Neuron (in vitro differentiated cells): ENCODE measurements at regions not wholly inside any gene's neighbourhood (a gene's known extent, or its start where the extent isn't known, plus 50 kb on each side); places are given as distances from the start of the nearest gene placed in this dataset.
"Not testable (repeated sequence)": the region's sequence is repeated elsewhere in the genome, so short reads cannot be mapped to it uniquely, and the experiment has no call there.

Source experiments
- H2AFZ ChIP-seq: one replicate; pipeline ENCODE4 v1.6.1; 2013; ENCODE audit warnings: low read depth, mild to moderate bottlenecking, inconsistent platforms, low read length, moderate library complexity
- H3K27me3 ChIP-seq: one replicate; pipeline ENCODE4 v1.6.1; 2013; ENCODE audit warnings: low read length; ENCODE audit not compliant: insufficient read depth
- H3K36me3 ChIP-seq: one replicate; pipeline ENCODE4 v1.6.1; 2013; ENCODE audit warnings: low read length; ENCODE audit not compliant: insufficient read depth
- H3K4me1 ChIP-seq: one replicate; pipeline ENCODE4 v1.6.1; 2013; ENCODE audit warnings: low read length; ENCODE audit not compliant: insufficient read depth
- H3K4me3 ChIP-seq: 2 replicates; pipeline ENCODE4 v1.5.1; 2013; ENCODE audit warnings: mild to moderate bottlenecking, low read length, moderate library complexity
- H3K9me3 ChIP-seq: one replicate; pipeline ENCODE4 v1.6.1; 2013; ENCODE audit warnings: low read length

DNA sequence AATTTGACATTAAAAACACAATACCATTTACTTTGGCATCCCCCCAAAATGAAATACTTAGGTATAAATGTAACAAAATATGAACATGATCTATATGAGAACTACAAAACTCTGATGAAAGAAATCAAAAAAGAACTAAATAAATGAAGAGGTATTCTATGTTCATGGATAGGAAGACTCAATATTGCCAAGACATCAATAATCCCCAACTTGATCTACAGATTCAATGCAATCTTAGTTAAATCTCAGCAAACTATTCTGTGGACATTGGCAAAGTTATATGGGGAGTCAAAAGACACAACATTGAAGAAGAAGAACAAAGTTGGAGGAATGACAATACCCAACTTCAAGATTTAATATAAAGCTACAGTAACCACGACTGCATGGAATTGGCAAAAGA lies 145.2 kb upstream of the HEY2 start:
- H3K27me3 ChIP-seq, result no peaks in the 10 kb centered on the region
- H2AFZ ChIP-seq, result no peak overlapping the region
- no peaks in the 10 kb centered on the region for H3K36me3 ChIP-seq
- H3K9me3 ChIP-seq, result no peaks in the 10 kb centered on the region
- no peak overlapping the region for H3K4me3 ChIP-seq
- no peaks in the 10 kb centered on the region for H3K4me1 ChIP-seq

GRCh38 chr6:125611573-125612344 lies 137.7 kb upstream of the HEY2 start:
- Histone ChIP-seq H3K9me3 (no peaks in the 10 kb centered on the region), H3K4me3 (no peak overlapping the region), H2AFZ (no peak overlapping the region), H3K27me3 (peaks cover 3% of the 10 kb centered on the region), H3K36me3 (no peaks in the 10 kb centered on the region), H3K4me1 (peaks cover 10% of the 10 kb centered on the region)

- Histone ChIP-seq H3K36me3 (no peaks in the 10 kb centered on the region), H3K4me1 (peaks cover 10% of the 10 kb centered on the region), H3K4me3 (no peak overlapping the region), H2AFZ (no peak overlapping the region), H3K9me3 (no peaks in the 10 kb centered on the region), H3K27me3 (peaks cover 3% of the 10 kb centered on the region)
These were observed 137.0 kb upstream of the HEY2 start for GRCh38 chr6:125612345-125612846.

GRCh38 chr6:125618629-125619028 lies 130.8 kb upstream of the HEY2 start:
- Histone ChIP-seq H2AFZ (no peak overlapping the region), H3K36me3 (no peaks in the 10 kb centered on the region), H3K9me3 (no peaks in the 10 kb centered on the region), H3K4me3 (no peak overlapping the region), H3K27me3 (no peaks in the 10 kb centered on the region), H3K4me1 (no peaks in the 10 kb centered on the region)

DNA sequence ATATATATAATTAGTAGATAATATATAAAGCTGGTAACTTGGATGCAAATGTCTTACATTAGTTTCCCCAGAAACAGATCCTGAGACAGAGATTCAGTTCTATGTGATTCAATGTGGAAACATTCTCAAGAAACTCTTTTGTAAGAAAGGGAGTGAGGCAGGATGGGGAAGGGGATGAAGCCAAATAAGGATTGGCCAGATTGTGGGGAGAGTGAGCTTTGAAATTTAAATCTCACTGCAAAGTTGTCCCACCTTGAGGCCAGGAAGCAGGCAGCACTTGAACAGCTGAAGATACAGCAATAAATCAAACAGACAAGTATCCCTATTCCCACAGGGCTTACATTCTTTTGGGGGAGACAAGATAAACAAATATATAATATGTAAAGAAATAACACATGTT lies 126.3 kb upstream of the HEY2 start:
- Histone ChIP-seq H3K27me3 (peaks cover 4% of the 10 kb centered on the region), H3K36me3 (no peaks in the 10 kb centered on the region), H3K4me3 (no peak overlapping the region), H3K4me1 (no peaks in the 10 kb centered on the region), H3K9me3 (no peaks in the 10 kb centered on the region), H2AFZ (no peak overlapping the region)

DNA sequence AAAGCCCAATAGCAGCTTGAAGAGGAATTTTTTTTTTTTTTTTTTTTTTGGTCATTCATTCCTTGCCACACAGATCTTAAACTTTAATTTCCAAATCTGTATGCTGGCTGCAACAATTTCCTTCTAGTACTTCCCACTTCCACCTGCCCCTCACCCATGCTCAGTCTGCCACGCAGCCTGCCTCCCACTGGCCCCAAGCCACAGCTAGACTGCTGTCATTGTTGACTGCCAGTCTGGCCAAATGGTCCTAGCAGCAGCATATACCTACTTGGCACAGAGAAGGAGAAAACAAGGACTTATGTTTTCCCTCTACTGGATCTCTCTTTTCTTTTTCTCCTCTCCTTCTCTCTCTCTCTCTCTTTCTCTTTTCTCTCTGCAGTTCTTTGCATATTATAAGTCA lies 118.3 kb upstream of the HEY2 start:
- Histone ChIP-seq H3K27me3 (no peaks in the 10 kb centered on the region), H2AFZ (no peak overlapping the region), H3K4me1 (no peaks in the 10 kb centered on the region), H3K36me3 (no peaks in the 10 kb centered on the region), H3K4me3 (no peak overlapping the region), H3K9me3 (no peaks in the 10 kb centered on the region)

- not testable (repeated sequence) for H3K4me3 ChIP-seq, H3K27me3 ChIP-seq, H3K36me3 ChIP-seq, H3K9me3 ChIP-seq, H3K4me1 ChIP-seq, H2AFZ ChIP-seq
These were observed 113.4 kb upstream of the HEY2 start for GRCh38 chr6:125636011-125636410.

- no peak overlapping the region for H3K4me3 ChIP-seq
These were observed 112.8 kb upstream of the HEY2 start for GRCh38 chr6:125636671-125637070.

DNA sequence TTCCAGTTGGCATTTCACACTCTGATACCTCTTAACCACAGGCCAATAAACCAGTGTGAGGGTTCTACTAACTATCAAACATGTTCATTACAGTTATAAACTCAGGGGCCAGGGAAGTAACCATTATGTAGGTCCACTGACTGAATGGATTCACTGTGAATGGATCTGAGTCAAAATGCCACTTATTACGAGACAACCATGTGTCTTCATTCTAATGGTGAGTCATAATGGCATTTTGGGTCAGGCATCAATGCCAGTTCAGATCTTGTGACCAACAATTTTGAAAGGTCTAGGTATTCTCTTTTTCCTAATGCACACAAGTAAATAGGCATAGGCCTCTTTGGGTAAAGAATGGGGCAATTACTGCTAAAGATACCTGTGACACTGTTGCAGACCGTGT lies 112.2 kb upstream of the HEY2 start:
- Histone ChIP-seq H3K36me3 (no peaks in the 10 kb centered on the region), H3K27me3 (no peaks in the 10 kb centered on the region), H2AFZ (no peak overlapping the region), H3K4me3 (no peak overlapping the region), H3K9me3 (no peaks in the 10 kb centered on the region), H3K4me1 (no peaks in the 10 kb centered on the region)

More at GRCh38 chr6:125636671-125637070, 112.8 kb upstream of the HEY2 start:
- H3K27me3 ChIP-seq, result no peaks in the 10 kb centered on the region
- no peaks in the 10 kb centered on the region for H3K36me3 ChIP-seq
- no peaks in the 10 kb centered on the region for H3K4me1 ChIP-seq
- no peak overlapping the region for H2AFZ ChIP-seq
- no peaks in the 10 kb centered on the region for H3K9me3 ChIP-seq

- Histone ChIP-seq H3K27me3 (no peaks in the 10 kb centered on the region), H2AFZ (no peak overlapping the region), H3K4me1 (no peaks in the 10 kb centered on the region), H3K4me3 (no peak overlapping the region), H3K36me3 (no peaks in the 10 kb centered on the region), H3K9me3 (no peaks in the 10 kb centered on the region)
These were observed 109.9 kb upstream of the HEY2 start for GRCh38 chr6:125639466-125640020.

DNA sequence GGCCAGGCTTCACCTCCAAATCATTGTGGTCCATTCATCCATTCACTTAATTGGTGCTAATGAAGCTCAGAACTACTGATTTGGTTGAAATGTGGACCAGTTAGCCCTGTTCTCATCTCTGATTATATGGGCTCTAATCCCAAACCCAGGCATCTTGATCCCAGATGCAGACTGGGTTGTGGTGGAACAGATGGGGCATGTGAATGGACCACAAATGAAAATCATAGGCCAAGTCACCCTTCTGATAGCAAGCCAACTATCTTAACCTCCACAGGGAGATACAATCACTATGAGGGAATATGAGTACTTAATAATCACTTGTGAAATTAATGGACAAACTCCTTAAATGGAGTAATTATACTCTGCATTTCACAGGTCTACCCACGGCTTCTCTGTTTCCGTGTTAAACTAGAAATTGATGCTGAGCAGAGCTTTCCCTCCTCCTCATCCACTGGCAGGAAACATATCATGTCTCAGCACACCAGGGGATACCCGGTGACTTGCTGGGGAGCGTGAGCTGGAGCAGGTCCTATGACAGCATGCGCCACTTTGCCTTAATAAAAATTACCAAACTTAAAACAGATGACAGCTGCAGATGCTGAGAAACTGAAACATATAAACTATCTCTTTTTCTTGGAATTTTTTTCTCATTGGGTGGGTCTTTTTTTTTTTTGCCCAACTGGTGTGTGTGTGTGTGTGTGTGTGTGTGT lies 108.8 kb upstream of the HEY2 start:
- Histone ChIP-seq H3K36me3 (no peaks in the 10 kb centered on the region), H3K4me1 (no peaks in the 10 kb centered on the region), H3K9me3 (no peaks in the 10 kb centered on the region), H3K27me3 (no peaks in the 10 kb centered on the region), H2AFZ (no peak overlapping the region), H3K4me3 (no peak overlapping the region)

- H3K4me1 ChIP-seq, H3K27me3 ChIP-seq, H3K9me3 ChIP-seq, H3K36me3 ChIP-seq, H2AFZ ChIP-seq, H3K4me3 ChIP-seq: not testable (repeated sequence)
These were observed 105.3 kb upstream of the HEY2 start for GRCh38 chr6:125643967-125644661.

GRCh38 chr6:125647391-125647790 lies 102.0 kb upstream of the HEY2 start:
- H3K4me1 ChIP-seq, result no peaks in the 10 kb centered on the region
- H3K9me3 ChIP-seq, result no peaks in the 10 kb centered on the region
- no peak overlapping the region for H3K4me3 ChIP-seq
- H2AFZ ChIP-seq, result no peak overlapping the region
- no peaks in the 10 kb centered on the region for H3K27me3 ChIP-seq
- H3K36me3 ChIP-seq, result no peaks in the 10 kb centered on the region
